ENCODE measurements at regions not wholly inside any gene's neighbourhood (a gene's known extent, or its start where the extent isn't known, plus 50 kb on each side); places are given as distances from the start of the nearest gene placed in this dataset.

GRCh38 chr1:219791766-219792165 is 136.6 kb downstream of the SLC30A10 start:
- H3K36me3 ChIP-seq (ENCODE audit: control insufficient read depth in 4 of 4, insufficient read depth in 4 of 4, low read length in 4 of 4) = no peaks in the 10 kb centered on the region
- no peak overlapping the region for H3K27ac ChIP-seq (ENCODE audit: low read depth in 1 of 2, low read length in 1 of 2)
- WGBS, 2 donors = 89 to 90% methylated on average over 2 of the region's 2 CpGs
- TF ChIP-seq CTCF (IDR thresholded peaks at IDR 0.05; ENCODE audit: control extremely low read depth, extremely low read depth) = no peak
- peaks cover 0 to 3% (median 0%) of the 10 kb centered on the region in 3 donors for H3K27me3 ChIP-seq (ENCODE audit: control insufficient read depth in 3 of 3, insufficient read depth in 3 of 3, low read length in 2 of 3)
- H3K9me3 ChIP-seq (ENCODE audit: control insufficient read depth in 4 of 4, insufficient read depth in 3 of 4, low read length in 3 of 4) = peaks cover 0 to 3% (median 0%) of the 10 kb centered on the region in 4 donors
- H3K4me3 ChIP-seq = no peak overlapping the region
- no peak for ATAC-seq (ENCODE audit: insufficient read depth, low FRiP score)
- peaks cover 0 to 8% (median 0%) of the 10 kb centered on the region in 5 donors for H3K4me1 ChIP-seq (ENCODE audit: control insufficient read depth in 5 of 5, insufficient read depth in 5 of 5, low read length in 5 of 5)
- H3K9ac ChIP-seq (ENCODE audit: insufficient read depth in 1 of 2, low read length in 2 of 2) = no peak overlapping the region
- DNase-seq = no peak

GRCh38 chr1:219790834-219791615 is 137.3 kb downstream of the SLC30A10 start:
- Histone ChIP-seq H3K9me3 (ENCODE audit: control insufficient read depth in 4 of 4, insufficient read depth in 3 of 4, low read length in 3 of 4) (peaks cover 0 to 3% (median 0%) of the 10 kb centered on the region in 4 donors), H3K4me3 (no peak overlapping the region), H3K27me3 (ENCODE audit: control insufficient read depth in 3 of 3, insufficient read depth in 3 of 3, low read length in 2 of 3) (peaks cover 0 to 3% (median 0%) of the 10 kb centered on the region in 3 donors), H3K4me1 (ENCODE audit: control insufficient read depth in 5 of 5, insufficient read depth in 5 of 5, low read length in 5 of 5) (peaks cover 0 to 8% (median 0%) of the 10 kb centered on the region in 5 donors), H3K27ac (ENCODE audit: low read depth in 1 of 2, low read length in 1 of 2) (no peak overlapping the region), H3K9ac (ENCODE audit: insufficient read depth in 1 of 2, low read length in 2 of 2) (no peak overlapping the region), H3K36me3 (ENCODE audit: control insufficient read depth in 4 of 4, insufficient read depth in 4 of 4, low read length in 4 of 4) (no peaks in the 10 kb centered on the region)
- DNase-seq (no peak), ATAC-seq (ENCODE audit: insufficient read depth, low FRiP score) (no peak)
- TF ChIP-seq CTCF (IDR thresholded peaks at IDR 0.05; ENCODE audit: control extremely low read depth, extremely low read depth) = no peak
- 52 to 60% methylated on average over 5 of the region's 5 CpGs for WGBS, 2 donors

DNA sequence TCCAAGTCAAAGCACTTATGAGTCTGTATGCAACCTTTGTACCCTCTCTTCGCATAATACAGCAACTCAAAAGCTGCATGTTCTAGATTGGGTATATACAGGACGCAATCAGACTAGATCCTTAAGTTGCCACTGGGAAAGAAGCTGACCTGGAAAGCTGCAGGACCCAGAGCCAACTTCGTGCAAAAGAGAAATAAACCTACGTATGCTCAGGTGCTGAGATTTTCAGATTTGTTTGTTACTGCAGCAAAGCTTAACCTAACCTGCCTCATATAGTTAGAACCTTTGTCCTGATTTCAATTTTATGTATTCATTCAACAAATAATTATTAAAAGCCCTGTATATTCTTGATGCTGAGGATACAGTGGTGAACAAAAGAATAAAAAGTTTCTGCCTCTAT is 139.7 kb downstream of the SLC30A10 start:
- Histone ChIP-seq H3K27ac (ENCODE audit: low read depth in 1 of 2, low read length in 1 of 2) (no peak overlapping the region), H3K27me3 (ENCODE audit: control insufficient read depth in 3 of 3, insufficient read depth in 3 of 3, low read length in 2 of 3) (peaks cover 0 to 3% (median 0%) of the 10 kb centered on the region in 3 donors), H3K9me3 (ENCODE audit: control insufficient read depth in 4 of 4, insufficient read depth in 3 of 4, low read length in 3 of 4) (peaks cover 0 to 3% (median 0%) of the 10 kb centered on the region in 4 donors), H3K4me3 (no peak overlapping the region), H3K36me3 (ENCODE audit: control insufficient read depth in 4 of 4, insufficient read depth in 4 of 4, low read length in 4 of 4) (no peaks in the 10 kb centered on the region), H3K4me1 (ENCODE audit: control insufficient read depth in 5 of 5, insufficient read depth in 5 of 5, low read length in 5 of 5) (peaks cover 0 to 21% (median 8%) of the 10 kb centered on the region in 5 donors), H3K9ac (ENCODE audit: insufficient read depth in 1 of 2, low read length in 2 of 2) (no peak overlapping the region)
- TF ChIP-seq CTCF (IDR thresholded peaks at IDR 0.05; ENCODE audit: control extremely low read depth, extremely low read depth) = no peak
- WGBS, 2 donors = 56 to 68% methylated on average over 4 of the region's 4 CpGs
- no peak for DNase-seq
- no peak for ATAC-seq (ENCODE audit: insufficient read depth, low FRiP score)
